PC-9 (cell line): ENCODE measurements at regions not wholly inside any gene's neighbourhood (a gene's known extent, or its start where the extent isn't known, plus 50 kb on each side); places are given as distances from the start of the nearest gene placed in this dataset.

Source experiments
- CTCF ChIP-seq: fragments of 200-600 bp; sonication (generic); conservative IDR thresholded peaks from 2 replicates; pipeline ENCODE4 v1.6.1; 2017; ENCODE audit warnings: mixed run types, antibody characterized with exemption, mild to moderate bottlenecking, moderate library complexity
- EZH2 ChIP-seq: fragments of 200-600 bp; sonication (generic); IDR thresholded peaks from 2 replicates; pipeline ENCODE4 v1.8.0; 2017; ENCODE audit warnings: antibody characterized with exemption, low read depth

GRCh38 chr1:234990328-234990675, 138.3 kb downstream of the TOMM20 start:
- TF ChIP-seq CTCF (no peak), EZH2 (no peak)
